ENCODE measurements at regions not wholly inside any gene's neighbourhood (a gene's known extent, or its start where the extent isn't known, plus 50 kb on each side); places are given as distances from the start of the nearest gene placed in this dataset.

DNA sequence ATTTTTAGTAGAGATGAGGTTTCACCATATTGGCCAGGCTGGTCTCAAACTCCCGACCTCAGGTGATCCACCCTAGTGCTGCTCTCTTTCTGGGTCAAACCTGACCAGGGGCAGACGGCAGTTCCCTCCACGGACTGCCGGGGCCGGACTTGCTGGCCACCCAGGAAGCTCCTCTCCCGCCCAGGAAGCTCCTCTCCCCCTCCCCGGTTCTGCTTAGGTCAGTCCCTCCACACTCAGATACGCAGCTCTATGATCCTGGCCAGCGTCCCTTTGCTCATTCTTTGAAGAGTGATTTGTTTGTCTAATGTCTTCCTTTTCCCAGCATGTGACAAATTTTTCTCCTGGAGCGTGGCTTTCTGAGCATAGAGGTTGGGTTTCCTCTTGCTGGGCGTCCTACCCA, 125.3 kb upstream of the B3GAT1 start:
- TF ChIP-seq, protein P1, sequence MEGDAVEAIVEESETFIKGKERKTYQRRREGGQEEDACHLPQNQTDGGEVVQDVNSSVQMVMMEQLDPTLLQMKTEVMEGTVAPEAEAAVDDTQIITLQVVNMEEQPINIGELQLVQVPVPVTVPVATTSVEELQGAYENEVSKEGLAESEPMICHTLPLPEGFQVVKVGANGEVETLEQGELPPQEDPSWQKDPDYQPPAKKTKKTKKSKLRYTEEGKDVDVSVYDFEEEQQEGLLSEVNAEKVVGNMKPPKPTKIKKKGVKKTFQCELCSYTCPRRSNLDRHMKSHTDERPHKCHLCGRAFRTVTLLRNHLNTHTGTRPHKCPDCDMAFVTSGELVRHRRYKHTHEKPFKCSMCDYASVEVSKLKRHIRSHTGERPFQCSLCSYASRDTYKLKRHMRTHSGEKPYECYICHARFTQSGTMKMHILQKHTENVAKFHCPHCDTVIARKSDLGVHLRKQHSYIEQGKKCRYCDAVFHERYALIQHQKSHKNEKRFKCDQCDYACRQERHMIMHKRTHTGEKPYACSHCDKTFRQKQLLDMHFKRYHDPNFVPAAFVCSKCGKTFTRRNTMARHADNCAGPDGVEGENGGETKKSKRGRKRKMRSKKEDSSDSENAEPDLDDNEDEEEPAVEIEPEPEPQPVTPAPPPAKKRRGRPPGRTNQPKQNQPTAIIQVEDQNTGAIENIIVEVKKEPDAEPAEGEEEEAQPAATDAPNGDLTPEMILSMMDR (IDR thresholded peaks at IDR 0.05), result no peak
- TF ChIP-seq EZH2phosphoT487 (IDR thresholded peaks at IDR 0.05) (no peak), EZH2 (IDR thresholded peaks at IDR 0.05) (no peak)
